H9 (cell line): ENCODE measurements at regions not wholly inside any gene's neighbourhood (a gene's known extent, or its start where the extent isn't known, plus 50 kb on each side); places are given as distances from the start of the nearest gene placed in this dataset.

Experiments
- DNase-seq: peaks from one replicate; pipeline ENCODE4 v3.0.0-alpha.2; 2017
- H2AFZ ChIP-seq: one replicate; pipeline ENCODE4 v1.6.1; 2013; ENCODE audit warnings: mild to moderate bottlenecking, low read length, control low read depth, moderate library complexity
- H2AK5ac ChIP-seq: 2 replicates; pipeline ENCODE4 v1.6.1; 2013; ENCODE audit warnings: low read length, control low read depth, mixed read lengths; ENCODE audit not compliant: insufficient read length
- H2BK120ac ChIP-seq: one replicate; pipeline ENCODE4 v1.6.1; 2013; ENCODE audit warnings: low read depth, mild to moderate bottlenecking, low read length, control low read depth, inconsistent platforms; ENCODE audit not compliant: poor library complexity, severe bottlenecking
- H2BK12ac ChIP-seq: 2 replicates; pipeline ENCODE4 v1.6.1; 2013; ENCODE audit warnings: low read length, control low read depth, mixed read lengths, low read depth; ENCODE audit not compliant: insufficient read length
- H2BK15ac ChIP-seq: 2 replicates; pipeline ENCODE4 v1.6.1; 2013; ENCODE audit warnings: low read depth, low read length, control low read depth
- H2BK20ac ChIP-seq: one replicate; pipeline ENCODE4 v1.6.1; 2013; ENCODE audit warnings: low read depth, mild to moderate bottlenecking, low read length, control low read depth, inconsistent platforms; ENCODE audit not compliant: poor library complexity, severe bottlenecking
- H2BK5ac ChIP-seq: 2 replicates; pipeline ENCODE4 v1.6.1; 2013; ENCODE audit warnings: low read length, control low read depth, mixed read lengths; ENCODE audit not compliant: insufficient read length
- H3K14ac ChIP-seq: 2 replicates; pipeline ENCODE4 v1.6.1; 2013; ENCODE audit warnings: low read length, control low read depth; ENCODE audit not compliant: insufficient read depth
- H3K18ac ChIP-seq: 2 replicates; pipeline ENCODE4 v1.6.1; 2013; ENCODE audit warnings: low read depth, mild to moderate bottlenecking, mixed read lengths, low read length, control low read depth; ENCODE audit not compliant: insufficient read length
- H3K23ac ChIP-seq: 2 replicates; pipeline ENCODE4 v1.6.1; 2013; ENCODE audit warnings: low read length, control low read depth, mixed read lengths, low read depth; ENCODE audit not compliant: insufficient read length
- H3K23me2 ChIP-seq: 2 replicates; pipeline ENCODE4 v1.6.1; 2013; ENCODE audit warnings: low read depth, mild to moderate bottlenecking, mixed read lengths, low read length, control low read depth; ENCODE audit not compliant: insufficient read length, poor library complexity, severe bottlenecking
- H3K27ac ChIP-seq: 2 replicates; pipeline ENCODE4 v1.5.1; 2013; ENCODE audit warnings: low read length, control low read depth, mixed read lengths, low read depth; ENCODE audit not compliant: insufficient read length
- H3K27me3 ChIP-seq: 2 replicates; pipeline ENCODE4 v1.6.1; 2013; ENCODE audit warnings: low read length, control low read depth, inconsistent platforms; ENCODE audit not compliant: insufficient read depth
- H3K4ac ChIP-seq: 2 replicates; pipeline ENCODE4 v1.6.1; 2013; ENCODE audit warnings: low read depth, mild to moderate bottlenecking, control low read depth, inconsistent platforms, low read length, moderate library complexity
- H3K4me1 ChIP-seq: 2 replicates; pipeline ENCODE4 v1.6.1; 2013; ENCODE audit warnings: low read length, control low read depth, inconsistent platforms; ENCODE audit not compliant: insufficient read depth
- H3K4me2 ChIP-seq: 2 replicates; pipeline ENCODE4 v1.6.1; 2013; ENCODE audit warnings: low read length, control low read depth, mixed read lengths; ENCODE audit not compliant: insufficient read length, insufficient read depth
- H3K56ac ChIP-seq: 2 replicates; pipeline ENCODE4 v1.6.1; 2013; ENCODE audit warnings: low read depth, mild to moderate bottlenecking, mixed read lengths, low read length, control low read depth; ENCODE audit not compliant: insufficient read length
- H3K79me1 ChIP-seq: 2 replicates; pipeline ENCODE4 v1.6.1; 2013; ENCODE audit warnings: low read depth, mild to moderate bottlenecking, moderate library complexity, low read length, control low read depth, inconsistent platforms; ENCODE audit not compliant: insufficient read depth, poor library complexity, severe bottlenecking
- H3K79me2 ChIP-seq: 2 replicates; pipeline ENCODE4 v1.6.1; 2013; ENCODE audit warnings: low read length, control low read depth, inconsistent platforms; ENCODE audit not compliant: insufficient read depth
- H3K9ac ChIP-seq: 2 replicates; pipeline ENCODE4 v1.6.1; 2013; ENCODE audit warnings: low read length, control low read depth, mixed read lengths; ENCODE audit not compliant: insufficient read length; ENCODE audit errors: extremely low read depth
- H3K9me3 ChIP-seq: one replicate; pipeline ENCODE4 v1.6.1; 2013; ENCODE audit warnings: low read depth, low read length, inconsistent platforms; ENCODE audit not compliant: control insufficient read depth
- H3T11ph ChIP-seq: one replicate; pipeline ENCODE4 v1.6.1; 2013; ENCODE audit warnings: mild to moderate bottlenecking, low read length, control low read depth, inconsistent platforms
- H4K20me1 ChIP-seq: one replicate; pipeline ENCODE4 v1.6.1; 2013; ENCODE audit not compliant: control insufficient read depth, insufficient read length, insufficient read depth
- H4K5ac ChIP-seq: 2 replicates; pipeline ENCODE4 v1.6.1; 2013; ENCODE audit warnings: low read depth, mild to moderate bottlenecking, mixed read lengths, low read length, control low read depth; ENCODE audit not compliant: insufficient read length
- H4K8ac ChIP-seq: replicated peaks from 2 replicates; pipeline ENCODE4 v1.6.1; 2013; ENCODE audit warnings: low read length, control low read depth, mixed read lengths, low read depth; ENCODE audit not compliant: insufficient read length
- H4K91ac ChIP-seq: 2 replicates; pipeline ENCODE4 v1.6.1; 2013; ENCODE audit warnings: low read depth, mild to moderate bottlenecking, moderate library complexity, mixed read lengths, low read length, control low read depth; ENCODE audit not compliant: insufficient read length
- H3K27ac Mint-ChIP-seq, 3 experiments: 2 replicates in 2 of 3; 3 replicates in 1 of 3; pipeline ENCODE4 v1.8.0; 2020 to 2021; ENCODE audit warnings: mixed read lengths in 3 of 3, mild to moderate bottlenecking in 1 of 3, moderate library complexity in 1 of 3
- H3K27me3 Mint-ChIP-seq: 2 replicates; pipeline ENCODE4 v1.8.0; 2021; ENCODE audit warnings: low read depth, mild to moderate bottlenecking, moderate library complexity, mixed read lengths
- H3K36me3 Mint-ChIP-seq, 3 experiments: 2 replicates in 2 of 3; 3 replicates in 1 of 3; pipeline ENCODE4 v1.8.0; 2020 to 2021; ENCODE audit warnings: low read depth in 3 of 3, mixed read lengths in 3 of 3; ENCODE audit not compliant: insufficient read depth in 1 of 3
- H3K4me1 Mint-ChIP-seq, 2 experiments: 2 replicates each; pipeline ENCODE4 v1.8.0; 2020; ENCODE audit warnings: mixed read lengths in 2 of 2
- H3K4me3 Mint-ChIP-seq, 2 experiments: 2 replicates in 1 of 2; 3 replicates in 1 of 2; pipeline ENCODE4 v1.8.0; 2020 to 2021; ENCODE audit warnings: mild to moderate bottlenecking in 2 of 2, mixed read lengths in 2 of 2, moderate library complexity in 1 of 2
- H3K9me3 Mint-ChIP-seq, 2 experiments: 2 replicates in 1 of 2; 3 replicates in 1 of 2; pipeline ENCODE4 v1.8.0; 2020; ENCODE audit warnings: mild to moderate bottlenecking in 2 of 2, mixed read lengths in 2 of 2, moderate library complexity in 1 of 2
- TF ChIP-seq, protein P1 (sequence below): fragments of 200-600 bp; sonication (generic); conservative IDR thresholded peaks from 3 replicates; pipeline ENCODE4 v1.8.0; 2021; ENCODE audit warnings: antibody characterized with exemption, mild to moderate bottlenecking

DNA sequence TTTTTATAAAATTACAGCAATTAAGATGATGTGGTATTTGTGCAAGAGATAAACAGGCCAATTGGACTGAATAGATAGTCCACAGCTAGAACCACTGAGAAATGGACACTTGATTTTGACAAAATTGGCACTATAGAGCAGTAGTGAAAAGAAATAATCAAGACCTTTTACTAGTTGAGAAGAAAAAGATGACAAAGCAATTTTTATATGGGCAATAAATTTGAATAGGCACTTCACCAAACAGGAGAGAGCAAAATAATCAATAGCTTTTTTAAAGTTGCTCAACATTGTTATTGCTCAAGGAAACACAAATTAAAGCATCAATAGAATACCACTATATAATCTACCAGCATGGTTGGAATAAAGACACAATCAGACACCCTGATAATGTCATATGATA is 193.5 kb upstream of the FTMT start:
- Histone ChIP-seq H2BK15ac (no peak overlapping the region), H3K4ac (no peak overlapping the region), H4K8ac (no peak overlapping the region), H3K4me2 (no peak overlapping the region), H3T11ph (no peak overlapping the region), H3K23me2 (no peaks in the 10 kb centered on the region), H3K9me3 (no peaks in the 10 kb centered on the region), H3K56ac (no peak overlapping the region), H3K27ac (no peak overlapping the region), H3K79me2 (no peaks in the 10 kb centered on the region), H2BK120ac (no peak overlapping the region), H3K14ac (no peak overlapping the region), H2BK12ac (no peak overlapping the region), H3K18ac (no peak overlapping the region), H4K20me1 (no peaks in the 10 kb centered on the region), H3K23ac (no peak overlapping the region), H3K27me3 (no peaks in the 10 kb centered on the region), H4K91ac (no peak overlapping the region), H4K5ac (no peak overlapping the region), H3K79me1 (no peaks in the 10 kb centered on the region), H2AK5ac (no peak overlapping the region), H3K9ac (no peak overlapping the region), H2AFZ (no peak overlapping the region), H2BK5ac (no peak overlapping the region), H3K4me1 (no peaks in the 10 kb centered on the region), H2BK20ac (no peak overlapping the region)
- DNase-seq: no peak
- Mint-ChIP-seq H3K27me3 (no peaks in the 10 kb centered on the region), H3K9me3 (peaks cover 2 to 4% of the 10 kb centered on the region in 2 experiments; a peak in 3 of 5 replicates), H3K4me3 (no peak overlapping the region), H3K27ac (no peak overlapping the region), H3K4me1 (no peaks in the 10 kb centered on the region), H3K36me3 (no peaks in the 10 kb centered on the region; a peak in 1 of 7 replicates)
- TF ChIP-seq, protein P1, sequence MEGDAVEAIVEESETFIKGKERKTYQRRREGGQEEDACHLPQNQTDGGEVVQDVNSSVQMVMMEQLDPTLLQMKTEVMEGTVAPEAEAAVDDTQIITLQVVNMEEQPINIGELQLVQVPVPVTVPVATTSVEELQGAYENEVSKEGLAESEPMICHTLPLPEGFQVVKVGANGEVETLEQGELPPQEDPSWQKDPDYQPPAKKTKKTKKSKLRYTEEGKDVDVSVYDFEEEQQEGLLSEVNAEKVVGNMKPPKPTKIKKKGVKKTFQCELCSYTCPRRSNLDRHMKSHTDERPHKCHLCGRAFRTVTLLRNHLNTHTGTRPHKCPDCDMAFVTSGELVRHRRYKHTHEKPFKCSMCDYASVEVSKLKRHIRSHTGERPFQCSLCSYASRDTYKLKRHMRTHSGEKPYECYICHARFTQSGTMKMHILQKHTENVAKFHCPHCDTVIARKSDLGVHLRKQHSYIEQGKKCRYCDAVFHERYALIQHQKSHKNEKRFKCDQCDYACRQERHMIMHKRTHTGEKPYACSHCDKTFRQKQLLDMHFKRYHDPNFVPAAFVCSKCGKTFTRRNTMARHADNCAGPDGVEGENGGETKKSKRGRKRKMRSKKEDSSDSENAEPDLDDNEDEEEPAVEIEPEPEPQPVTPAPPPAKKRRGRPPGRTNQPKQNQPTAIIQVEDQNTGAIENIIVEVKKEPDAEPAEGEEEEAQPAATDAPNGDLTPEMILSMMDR: no peak
